ENCODE measurements at regions not wholly inside any gene's neighbourhood (a gene's known extent, or its start where the extent isn't known, plus 50 kb on each side); places are given as distances from the start of the nearest gene placed in this dataset.

DNA sequence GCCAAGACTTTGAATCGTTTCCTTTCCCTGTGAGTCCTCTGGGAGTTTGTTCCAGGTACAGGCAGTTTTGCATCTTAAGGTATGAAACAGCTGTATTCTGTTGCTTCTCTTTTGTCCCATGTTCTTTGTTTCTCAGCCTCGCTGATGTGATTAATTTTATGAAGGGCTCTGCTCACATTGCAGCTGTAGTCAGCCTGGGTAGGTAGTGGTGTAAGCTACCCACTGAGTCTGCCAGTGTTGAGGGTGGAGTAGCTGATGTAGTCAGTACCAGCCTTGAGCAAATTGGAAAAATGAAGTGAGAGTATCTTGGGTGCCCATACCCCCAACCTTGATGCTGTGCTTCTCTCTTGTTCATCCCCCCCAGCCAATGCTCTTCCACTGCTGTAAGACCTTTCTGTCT is 139.6 kb upstream of the SMIM31 start:
- DNase-seq (ENCODE audit: low read depth): no peak
- TF ChIP-seq, protein P1, sequence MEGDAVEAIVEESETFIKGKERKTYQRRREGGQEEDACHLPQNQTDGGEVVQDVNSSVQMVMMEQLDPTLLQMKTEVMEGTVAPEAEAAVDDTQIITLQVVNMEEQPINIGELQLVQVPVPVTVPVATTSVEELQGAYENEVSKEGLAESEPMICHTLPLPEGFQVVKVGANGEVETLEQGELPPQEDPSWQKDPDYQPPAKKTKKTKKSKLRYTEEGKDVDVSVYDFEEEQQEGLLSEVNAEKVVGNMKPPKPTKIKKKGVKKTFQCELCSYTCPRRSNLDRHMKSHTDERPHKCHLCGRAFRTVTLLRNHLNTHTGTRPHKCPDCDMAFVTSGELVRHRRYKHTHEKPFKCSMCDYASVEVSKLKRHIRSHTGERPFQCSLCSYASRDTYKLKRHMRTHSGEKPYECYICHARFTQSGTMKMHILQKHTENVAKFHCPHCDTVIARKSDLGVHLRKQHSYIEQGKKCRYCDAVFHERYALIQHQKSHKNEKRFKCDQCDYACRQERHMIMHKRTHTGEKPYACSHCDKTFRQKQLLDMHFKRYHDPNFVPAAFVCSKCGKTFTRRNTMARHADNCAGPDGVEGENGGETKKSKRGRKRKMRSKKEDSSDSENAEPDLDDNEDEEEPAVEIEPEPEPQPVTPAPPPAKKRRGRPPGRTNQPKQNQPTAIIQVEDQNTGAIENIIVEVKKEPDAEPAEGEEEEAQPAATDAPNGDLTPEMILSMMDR (conservative IDR thresholded peaks at IDR 0.05; ENCODE audit: control insufficient read depth, insufficient read depth, low read depth, low read length): no peak
- H3K4me3 ChIP-seq (ENCODE audit: control insufficient read depth, low read depth, low read length): no peak overlapping the region

DNA sequence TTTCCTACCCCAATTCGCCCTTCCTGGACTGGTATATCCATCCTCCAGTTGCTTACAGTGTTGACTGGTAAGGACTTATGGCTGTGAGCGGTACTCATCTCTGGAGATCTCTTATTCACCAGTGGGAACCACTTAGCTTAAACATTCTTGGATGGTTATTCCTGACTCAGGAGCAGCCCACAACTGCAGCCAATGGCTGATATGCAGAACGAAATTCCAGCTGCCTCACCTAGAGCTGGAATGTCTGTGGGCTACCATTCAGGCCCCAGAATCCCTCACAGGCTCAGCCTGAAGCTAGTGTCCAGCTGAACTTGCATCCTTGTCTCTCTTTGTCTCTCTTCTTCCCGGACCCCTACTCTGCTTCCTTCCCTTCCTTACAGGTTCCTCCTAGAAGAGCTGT is 138.9 kb upstream of the SMIM31 start:
- TF ChIP-seq, protein P1 (conservative IDR thresholded peaks at IDR 0.05; ENCODE audit: control insufficient read depth, insufficient read depth, low read depth, low read length): no peak
- no peak overlapping the region for H3K4me3 ChIP-seq (ENCODE audit: control insufficient read depth, low read depth, low read length)
- DNase-seq (ENCODE audit: low read depth): no peak

DNA sequence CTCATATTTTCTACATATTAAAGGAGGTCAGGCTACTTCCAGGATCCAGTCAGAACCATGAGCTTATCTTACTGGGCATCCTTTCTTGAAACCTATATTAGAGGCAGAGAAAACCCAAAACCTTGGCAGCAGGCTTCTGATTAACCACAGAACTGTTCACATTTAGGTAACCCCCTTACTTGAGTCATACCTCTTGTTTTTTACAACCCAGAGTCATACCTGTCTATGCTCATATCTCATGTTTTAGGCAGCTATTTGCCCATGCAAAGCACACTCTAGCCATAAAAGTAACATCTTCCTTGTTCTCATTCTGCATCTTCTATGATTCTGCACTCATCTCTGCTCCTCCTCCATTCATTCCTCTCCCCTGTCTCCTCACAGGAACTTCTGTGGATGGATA is 138.0 kb upstream of the SMIM31 start:
- TF ChIP-seq, protein P1 (conservative IDR thresholded peaks at IDR 0.05; ENCODE audit: control insufficient read depth, insufficient read depth, low read depth, low read length): no peak
- no peak for DNase-seq (ENCODE audit: low read depth)
- H3K4me3 ChIP-seq (ENCODE audit: control insufficient read depth, low read depth, low read length): no peak overlapping the region

DNA sequence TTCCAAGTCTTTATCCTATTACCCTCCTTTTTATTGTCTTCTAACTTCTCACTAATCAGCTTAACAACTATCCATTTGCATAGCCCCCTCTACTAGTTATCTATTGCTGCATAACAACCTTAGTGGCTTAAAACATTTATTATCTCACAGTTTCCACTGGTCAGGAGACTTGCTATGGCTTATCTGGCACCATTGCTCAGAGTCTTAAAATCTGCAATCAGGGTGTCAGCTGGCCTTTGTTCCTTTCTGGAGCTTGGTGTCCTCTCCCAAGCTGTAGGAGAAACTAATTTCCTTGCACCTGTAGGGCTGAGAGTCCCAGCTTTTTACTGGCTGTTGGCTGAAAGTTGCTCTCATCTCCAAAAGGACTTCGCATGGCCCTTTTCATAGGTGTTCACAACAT is 137.0 kb upstream of the SMIM31 start:
- H3K4me3 ChIP-seq (ENCODE audit: control insufficient read depth, low read depth, low read length): no peak overlapping the region
- TF ChIP-seq, protein P1 (conservative IDR thresholded peaks at IDR 0.05; ENCODE audit: control insufficient read depth, insufficient read depth, low read depth, low read length): no peak
- no peak for DNase-seq (ENCODE audit: low read depth)

DNA sequence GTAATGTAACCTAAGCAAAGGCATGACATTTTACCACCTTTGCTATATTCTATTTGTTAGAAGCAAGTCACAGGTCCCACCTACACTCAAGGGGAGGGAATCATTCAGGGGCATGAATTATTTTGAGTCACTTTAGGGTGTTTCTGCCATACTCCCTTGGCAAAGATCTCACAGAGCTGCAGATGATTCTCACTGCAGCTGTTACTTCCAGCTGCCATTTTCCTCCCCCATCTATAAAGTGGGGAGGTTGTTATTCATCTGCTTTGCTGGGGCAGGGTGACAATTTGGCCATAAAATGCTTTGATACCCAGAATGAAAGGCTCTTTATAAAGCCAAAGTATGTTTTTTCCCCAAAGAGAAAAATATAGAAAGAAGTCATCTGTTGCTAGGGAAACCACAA is 136.5 kb upstream of the SMIM31 start:
- no peak for DNase-seq (ENCODE audit: low read depth)
- H3K4me3 ChIP-seq (ENCODE audit: control insufficient read depth, low read depth, low read length): no peak overlapping the region
- TF ChIP-seq, protein P1 (conservative IDR thresholded peaks at IDR 0.05; ENCODE audit: control insufficient read depth, insufficient read depth, low read depth, low read length): no peak

DNA sequence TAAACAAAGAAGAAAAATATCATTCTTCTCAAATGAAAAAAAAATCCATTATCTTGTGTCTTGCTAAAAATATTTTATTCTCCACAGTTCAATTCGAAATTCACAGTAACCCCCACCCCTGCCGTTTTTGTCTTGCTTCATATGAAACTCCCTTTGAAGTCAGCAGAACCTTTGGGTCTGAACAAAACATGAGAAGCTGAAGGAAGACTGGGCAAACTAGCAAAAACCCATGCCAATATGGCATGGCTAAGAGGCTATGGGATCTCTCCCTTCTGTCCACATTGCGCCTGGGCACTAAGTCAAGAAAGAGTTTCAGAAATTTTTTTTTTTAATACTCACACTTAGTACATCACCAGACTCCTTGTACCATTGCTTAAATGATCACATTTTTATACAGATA is 136.0 kb upstream of the SMIM31 start:
- TF ChIP-seq, protein P1 (conservative IDR thresholded peaks at IDR 0.05; ENCODE audit: control insufficient read depth, insufficient read depth, low read depth, low read length): no peak
- H3K4me3 ChIP-seq (ENCODE audit: control insufficient read depth, low read depth, low read length): no peak overlapping the region
- no peak for DNase-seq (ENCODE audit: low read depth)

DNA sequence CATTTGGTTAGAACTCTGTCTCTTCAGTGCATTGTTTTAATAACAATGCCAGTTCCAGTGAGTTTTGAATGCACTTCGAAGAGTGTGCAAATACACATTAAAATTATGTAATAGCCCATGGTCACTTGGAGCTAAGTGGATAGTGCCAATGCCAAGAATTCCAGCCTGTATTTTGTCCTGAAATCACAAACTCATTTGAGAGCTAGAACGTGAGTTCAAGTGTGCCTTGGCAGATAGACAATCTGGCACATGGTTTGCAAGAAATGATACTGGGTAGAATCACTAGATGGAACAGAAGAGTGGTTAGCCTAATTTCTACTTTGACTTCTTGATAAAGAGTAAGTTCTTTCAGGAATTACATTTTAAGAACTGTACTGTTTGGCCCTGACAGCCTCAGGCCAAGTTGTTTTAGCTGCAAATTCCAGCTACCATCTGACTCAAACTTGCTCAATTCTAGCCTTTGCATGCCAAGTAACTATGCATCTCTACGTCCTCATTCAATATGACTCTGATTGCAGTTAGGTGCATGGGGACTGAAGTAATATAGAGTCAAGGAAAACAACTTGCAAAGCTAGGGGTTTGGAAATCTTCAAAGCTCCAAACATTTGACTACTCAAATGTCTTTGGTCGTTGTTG is 131.9 kb upstream of the SMIM31 start:
- H3K4me3 ChIP-seq (ENCODE audit: control insufficient read depth, low read depth, low read length): no peak overlapping the region
- TF ChIP-seq, protein P1 (conservative IDR thresholded peaks at IDR 0.05; ENCODE audit: control insufficient read depth, insufficient read depth, low read depth, low read length): no peak
- DNase-seq (ENCODE audit: low read depth): peak; percentile 42

Measured in fibroblast of mammary gland (primary cell).